ENCODE measurements at regions not wholly inside any gene's neighbourhood (a gene's known extent, or its start where the extent isn't known, plus 50 kb on each side); places are given as distances from the start of the nearest gene placed in this dataset.

DNA sequence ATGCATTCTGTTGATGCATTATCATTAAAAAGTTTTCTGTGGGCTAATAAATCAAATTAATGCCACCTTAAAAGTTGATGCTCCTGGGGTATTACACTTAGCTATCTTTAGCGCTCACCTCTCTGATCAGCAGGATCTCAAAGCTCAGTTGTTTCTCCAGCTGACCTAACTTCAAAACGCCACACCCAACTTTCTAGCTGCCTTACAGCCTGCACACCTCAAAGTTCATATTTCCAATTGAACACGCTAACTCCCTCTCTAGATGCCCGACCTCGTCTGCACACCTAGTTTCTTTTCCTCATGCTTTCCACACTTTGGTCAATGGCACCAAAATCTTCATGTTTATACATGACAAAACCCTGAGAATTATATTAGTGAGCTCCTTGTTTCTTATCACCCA lies 98.2 kb upstream of the AGTR1 start:
- TF ChIP-seq, protein P1, sequence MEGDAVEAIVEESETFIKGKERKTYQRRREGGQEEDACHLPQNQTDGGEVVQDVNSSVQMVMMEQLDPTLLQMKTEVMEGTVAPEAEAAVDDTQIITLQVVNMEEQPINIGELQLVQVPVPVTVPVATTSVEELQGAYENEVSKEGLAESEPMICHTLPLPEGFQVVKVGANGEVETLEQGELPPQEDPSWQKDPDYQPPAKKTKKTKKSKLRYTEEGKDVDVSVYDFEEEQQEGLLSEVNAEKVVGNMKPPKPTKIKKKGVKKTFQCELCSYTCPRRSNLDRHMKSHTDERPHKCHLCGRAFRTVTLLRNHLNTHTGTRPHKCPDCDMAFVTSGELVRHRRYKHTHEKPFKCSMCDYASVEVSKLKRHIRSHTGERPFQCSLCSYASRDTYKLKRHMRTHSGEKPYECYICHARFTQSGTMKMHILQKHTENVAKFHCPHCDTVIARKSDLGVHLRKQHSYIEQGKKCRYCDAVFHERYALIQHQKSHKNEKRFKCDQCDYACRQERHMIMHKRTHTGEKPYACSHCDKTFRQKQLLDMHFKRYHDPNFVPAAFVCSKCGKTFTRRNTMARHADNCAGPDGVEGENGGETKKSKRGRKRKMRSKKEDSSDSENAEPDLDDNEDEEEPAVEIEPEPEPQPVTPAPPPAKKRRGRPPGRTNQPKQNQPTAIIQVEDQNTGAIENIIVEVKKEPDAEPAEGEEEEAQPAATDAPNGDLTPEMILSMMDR (IDR thresholded peaks at IDR 0.05 in 4 of 5, conservative IDR thresholded peaks at IDR 0.05 in 1 of 5) = no peak
- no peak for TF ChIP-seq POLR2A (IDR thresholded peaks at IDR 0.05)
